Astrocyte (in vitro differentiated cells and primary cell): ENCODE measurements at regions not wholly inside any gene's neighbourhood (a gene's known extent, or its start where the extent isn't known, plus 50 kb on each side); places are given as distances from the start of the nearest gene placed in this dataset.

Source experiments
- EZH2 ChIP-seq: IDR thresholded peaks from 2 replicates; pipeline ENCODE4 v1.6.1; 2012; ENCODE audit warnings: mild to moderate bottlenecking, low read length, inconsistent platforms; ENCODE audit not compliant: insufficient read depth
- TF ChIP-seq, protein P1 (sequence below): IDR thresholded peaks from 2 replicates; pipeline ENCODE4 v1.5.1; 2011; ENCODE audit warnings: low read depth, mild to moderate bottlenecking, inconsistent platforms, low read length, moderate library complexity; ENCODE audit not compliant: insufficient read depth

DNA sequence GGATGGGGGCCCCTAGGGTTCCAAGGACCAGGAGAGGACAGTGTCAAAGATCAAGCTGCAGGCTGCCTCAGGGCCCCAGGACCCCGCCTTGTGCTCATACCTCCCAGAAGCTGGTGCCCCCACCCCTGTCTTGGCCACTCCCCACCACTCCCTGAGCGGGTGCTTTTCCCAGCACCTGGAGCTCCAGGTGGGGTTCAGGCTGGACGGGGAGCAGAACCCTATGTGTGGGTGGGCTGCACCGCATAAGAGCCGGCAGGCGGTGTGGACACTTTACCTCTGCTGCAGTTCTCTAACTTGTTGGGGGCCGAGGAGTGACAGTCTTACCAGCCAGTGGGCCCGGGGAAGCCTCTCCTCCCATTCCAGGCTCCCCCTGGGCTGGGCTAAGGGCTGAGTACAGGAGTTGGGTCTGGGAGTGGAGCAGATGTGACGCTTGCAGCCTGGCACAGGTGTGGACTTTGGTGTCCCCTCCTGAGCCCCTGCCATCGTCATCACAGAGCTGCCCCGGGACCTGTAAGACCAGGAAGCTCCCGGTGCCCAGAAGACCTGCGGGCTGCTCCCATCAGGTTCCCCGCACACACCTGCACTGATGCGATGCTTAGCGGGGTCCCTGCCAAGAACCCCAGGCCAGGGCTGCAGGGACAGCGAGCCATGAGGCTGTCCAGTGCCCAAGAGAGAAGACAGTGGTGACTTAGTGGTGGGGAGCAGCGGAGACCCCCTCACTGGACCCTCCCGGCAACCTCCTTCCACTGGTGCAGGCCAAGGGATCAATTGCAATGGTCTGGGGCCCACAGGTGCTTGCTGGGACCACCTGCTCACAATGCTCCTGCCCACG lies 674.5 kb downstream of the BRD1 start:
- TF ChIP-seq, protein P1, sequence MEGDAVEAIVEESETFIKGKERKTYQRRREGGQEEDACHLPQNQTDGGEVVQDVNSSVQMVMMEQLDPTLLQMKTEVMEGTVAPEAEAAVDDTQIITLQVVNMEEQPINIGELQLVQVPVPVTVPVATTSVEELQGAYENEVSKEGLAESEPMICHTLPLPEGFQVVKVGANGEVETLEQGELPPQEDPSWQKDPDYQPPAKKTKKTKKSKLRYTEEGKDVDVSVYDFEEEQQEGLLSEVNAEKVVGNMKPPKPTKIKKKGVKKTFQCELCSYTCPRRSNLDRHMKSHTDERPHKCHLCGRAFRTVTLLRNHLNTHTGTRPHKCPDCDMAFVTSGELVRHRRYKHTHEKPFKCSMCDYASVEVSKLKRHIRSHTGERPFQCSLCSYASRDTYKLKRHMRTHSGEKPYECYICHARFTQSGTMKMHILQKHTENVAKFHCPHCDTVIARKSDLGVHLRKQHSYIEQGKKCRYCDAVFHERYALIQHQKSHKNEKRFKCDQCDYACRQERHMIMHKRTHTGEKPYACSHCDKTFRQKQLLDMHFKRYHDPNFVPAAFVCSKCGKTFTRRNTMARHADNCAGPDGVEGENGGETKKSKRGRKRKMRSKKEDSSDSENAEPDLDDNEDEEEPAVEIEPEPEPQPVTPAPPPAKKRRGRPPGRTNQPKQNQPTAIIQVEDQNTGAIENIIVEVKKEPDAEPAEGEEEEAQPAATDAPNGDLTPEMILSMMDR, result no peak
- TF ChIP-seq EZH2, result no peak
